Breast epithelium (tissue), 4 donors: ENCODE measurements at regions not wholly inside any gene's neighbourhood (a gene's known extent, or its start where the extent isn't known, plus 50 kb on each side); places are given as distances from the start of the nearest gene placed in this dataset.
A peak's percentile ranks its signal among the peaks of the same experiment; 100 is the strongest.
"Not testable (repeated sequence)": the region's sequence is repeated elsewhere in the genome, so short reads cannot be mapped to it uniquely, and the experiment has no call there.

ENCODE experiments used
- DNase-seq, 2 donors: peaks; one replicate each; pipeline ENCODE4 v3.0.0-alpha.2; 2019; ENCODE audit warnings: low spot score in 2 of 2
- H3K27ac ChIP-seq, 2 donors: fragments of 200-600 bp; sonication (generic) in 1 of 2; one replicate each; pipeline ENCODE4 v1.5.1; 2016 to 2019; ENCODE audit warnings: mild to moderate bottlenecking in 1 of 2
- H3K27me3 ChIP-seq, 2 donors: fragments of 200-600 bp; sonication (generic) in 1 of 2; one replicate each; pipeline versions ENCODE4 v1.5.1 to v1.6.0; 2017 to 2019; ENCODE audit warnings: control low read depth in 1 of 2, mild to moderate bottlenecking in 1 of 2
- H3K36me3 ChIP-seq: fragments of 200-600 bp; one replicate; pipeline ENCODE4 v1.5.1; 2019
- H3K4me1 ChIP-seq, 2 donors: fragments of 200-600 bp; sonication (generic); one replicate each; pipeline ENCODE4 v1.5.1; 2016 to 2019; ENCODE audit warnings: control low read depth in 1 of 2
- H3K4me3 ChIP-seq, 3 donors: fragments of 200-600 bp; sonication (generic); 1 replicate in 2 of 3; 2 replicates in 1 of 3; pipeline ENCODE4 v1.5.1; 2016 to 2019; ENCODE audit warnings: mild to moderate bottlenecking in 3 of 3, moderate library complexity in 2 of 3
- H3K9me3 ChIP-seq, 2 donors: fragments of 200-600 bp; sonication (generic) in 1 of 2; one replicate each; pipeline ENCODE4 v1.5.1; 2016 to 2019; ENCODE audit warnings: control low read depth in 1 of 2
- CTCF ChIP-seq, 3 donors: fragments of 450-650 bp; IDR thresholded peaks; one replicate each; pipeline ENCODE4 v1.5.1; 2016 to 2017; ENCODE audit warnings: antibody characterized with exemption in 3 of 3, mild to moderate bottlenecking in 3 of 3, moderate library complexity in 3 of 3
- POLR2A ChIP-seq: fragments of 450-650 bp; IDR thresholded peaks from one replicate; pipeline ENCODE4 v1.6.1; 2016; ENCODE audit warnings: antibody characterized with exemption, mild to moderate bottlenecking, moderate library complexity
- POLR2AphosphoS5 ChIP-seq, 3 donors: sonication (generic); formaldehyde crosslinking; IDR thresholded peaks; one replicate each; pipeline ENCODE4 v1.6.1; 2017; ENCODE audit warnings: antibody characterized with exemption in 3 of 3
- intact Hi-C: fragments of 100-400 bp; cut with DNase I; formaldehyde crosslinking; loops from one replicate; pipeline ENCODE4 v1.15.1; 2023; ENCODE audit warnings: low total_unique reads

DNA sequence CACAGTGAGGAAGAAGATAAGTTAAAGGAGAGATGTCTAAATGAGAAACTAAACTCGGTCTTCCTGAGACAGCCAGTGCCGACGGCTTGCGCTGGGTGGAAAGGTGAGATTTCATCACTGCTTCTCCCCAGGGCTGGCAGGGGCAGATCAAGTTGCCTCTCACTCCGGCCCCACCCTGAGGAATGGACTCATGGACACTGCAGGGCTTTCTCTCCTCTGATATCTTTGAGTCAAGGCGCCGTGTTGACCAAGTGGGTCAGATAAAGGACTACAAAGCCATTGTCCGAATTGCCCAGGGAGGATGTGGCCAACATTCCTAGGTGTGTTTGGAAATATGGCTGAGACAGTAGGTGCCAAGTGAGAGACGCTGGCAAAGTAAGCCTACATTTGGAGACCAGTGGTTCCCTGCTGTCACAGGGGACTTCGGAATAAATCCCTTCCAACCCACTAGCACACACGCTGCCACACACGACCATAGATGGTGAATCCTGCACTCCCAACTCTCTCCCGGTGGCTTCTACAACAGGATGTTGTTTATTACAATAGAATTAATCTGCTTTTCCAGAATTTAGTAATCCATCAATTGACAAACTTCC is 156.5 kb upstream of the TSC22D1 start:
- TF ChIP-seq CTCF (IDR thresholded peaks at IDR 0.05) (no peak), POLR2A (no peak), POLR2AphosphoS5 (IDR thresholded peaks at IDR 0.05) (no peak)
- intact Hi-C loops: no loop called here

GRCh38 chr13:44730851-44731250 is 154.7 kb upstream of the TSC22D1 start:
- H3K27ac ChIP-seq: no peak overlapping the region
- H3K4me3 ChIP-seq: no peak overlapping the region
- TF ChIP-seq POLR2A: no peak
- TF ChIP-seq CTCF (IDR thresholded peaks at IDR 0.05): no peak
- TF ChIP-seq POLR2AphosphoS5 (IDR thresholded peaks at IDR 0.05): no peak
- no peaks in the 10 kb centered on the region for H3K27me3 ChIP-seq
- H3K36me3 ChIP-seq: no peaks in the 10 kb centered on the region
- no peak for DNase-seq
- peaks cover 0 to 7% of the 10 kb centered on the region in 2 donors for H3K4me1 ChIP-seq
- H3K9me3 ChIP-seq: no peaks in the 10 kb centered on the region
- intact Hi-C loops: no loop called here

More for the DNA sequence above, 156.5 kb upstream of the TSC22D1 start:
- no peaks in the 10 kb centered on the region for H3K9me3 ChIP-seq
- no peak overlapping the region for H3K27ac ChIP-seq
- peaks cover 0 to 7% of the 10 kb centered on the region in 2 donors for H3K4me1 ChIP-seq
- H3K4me3 ChIP-seq: peak overlapping the region in 1 of 3 donors; percentile 11
- H3K36me3 ChIP-seq: no peaks in the 10 kb centered on the region
- DNase-seq: no peak
- no peaks in the 10 kb centered on the region for H3K27me3 ChIP-seq

DNA sequence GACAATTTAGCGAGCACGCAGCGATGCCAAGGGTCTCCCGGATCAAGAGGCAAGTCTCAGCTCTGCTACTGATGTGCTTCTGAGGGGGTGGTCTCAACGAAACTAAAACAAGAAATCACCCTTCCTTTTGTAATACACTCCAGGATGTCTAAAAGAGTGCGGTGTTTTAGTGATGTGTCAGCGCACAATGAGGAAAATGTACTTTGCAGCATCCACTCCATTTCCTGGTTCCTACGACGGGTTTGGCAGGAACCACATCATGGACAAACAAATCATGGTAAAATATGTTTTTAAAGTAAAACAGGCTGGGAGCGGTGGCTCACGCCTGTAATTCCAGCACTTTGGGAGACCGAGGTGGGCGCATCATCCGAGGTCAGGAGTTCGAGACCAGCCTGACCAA is 154.0 kb upstream of the TSC22D1 start:
- TF ChIP-seq CTCF (IDR thresholded peaks at IDR 0.05): no peak
- TF ChIP-seq POLR2A: no peak
- TF ChIP-seq POLR2AphosphoS5 (IDR thresholded peaks at IDR 0.05): no peak
- intact Hi-C loops: no loop called here
- no peak overlapping the region for H3K4me3 ChIP-seq
- H3K4me1 ChIP-seq: peaks cover 0 to 7% of the 10 kb centered on the region in 2 donors
- no peaks in the 10 kb centered on the region for H3K36me3 ChIP-seq
- H3K9me3 ChIP-seq: no peaks in the 10 kb centered on the region
- H3K27ac ChIP-seq: no peak overlapping the region
- H3K27me3 ChIP-seq: no peaks in the 10 kb centered on the region
- DNase-seq: no peak

DNA sequence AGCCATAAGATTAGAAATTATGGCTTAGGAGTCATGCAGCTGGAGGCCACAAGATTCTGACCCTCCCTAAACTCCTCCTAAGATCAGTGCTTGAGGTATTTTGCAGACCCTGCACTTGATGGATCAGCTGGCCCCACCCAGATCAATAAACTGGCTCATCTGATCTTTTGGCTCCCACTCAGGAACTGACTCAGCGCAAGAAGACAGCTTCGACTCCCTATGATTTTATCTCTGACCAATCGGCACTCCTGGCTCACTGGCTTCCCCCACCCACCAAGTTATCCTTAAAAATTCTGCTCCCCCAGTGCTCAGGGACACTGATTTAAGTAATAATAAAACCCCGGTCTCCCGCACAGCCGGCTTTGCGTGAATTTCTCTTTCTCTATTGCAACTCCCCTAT is 151.5 kb upstream of the TSC22D1 start:
- H3K36me3 ChIP-seq, H3K9me3 ChIP-seq, H3K4me3 ChIP-seq, H3K27ac ChIP-seq, intact Hi-C loops, H3K27me3 ChIP-seq, H3K4me1 ChIP-seq, DNase-seq: not testable (repeated sequence)

DNA sequence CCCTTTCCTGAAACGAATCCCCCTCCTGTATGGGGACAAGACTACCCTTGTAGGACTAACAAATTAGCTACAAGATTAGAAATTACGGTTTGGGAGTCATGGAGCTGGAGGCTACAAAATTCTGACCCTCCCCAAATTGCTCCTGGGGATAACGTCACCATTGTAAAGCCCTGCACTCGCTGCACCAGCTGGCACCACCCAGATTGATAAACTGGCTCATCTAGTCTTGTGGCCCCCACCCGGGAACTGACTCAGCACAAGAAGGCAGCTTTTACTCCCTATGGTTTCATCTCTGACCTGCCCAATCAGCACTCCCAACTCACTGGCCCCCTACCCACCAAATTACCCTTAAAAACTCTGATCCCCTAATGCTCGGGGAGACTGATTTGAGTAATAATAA is 150.6 kb upstream of the TSC22D1 start:
- no peak for DNase-seq
- intact Hi-C loops: no loop called here
- Histone ChIP-seq H3K9me3 (no peaks in the 10 kb centered on the region), H3K4me3 (no peak overlapping the region), H3K27ac (no peak overlapping the region), H3K4me1 (no peaks in the 10 kb centered on the region), H3K27me3 (no peaks in the 10 kb centered on the region), H3K36me3 (no peaks in the 10 kb centered on the region)
- TF ChIP-seq CTCF (IDR thresholded peaks at IDR 0.05): no peak

- DNase-seq: no peak
- no peak overlapping the region for H3K4me3 ChIP-seq
- H3K9me3 ChIP-seq: no peaks in the 10 kb centered on the region
- TF ChIP-seq POLR2A (no peak), CTCF (IDR thresholded peaks at IDR 0.05) (no peak), POLR2AphosphoS5 (IDR thresholded peaks at IDR 0.05) (no peak)
- no peaks in the 10 kb centered on the region for H3K4me1 ChIP-seq
- intact Hi-C loops: no loop called here
- H3K36me3 ChIP-seq: no peaks in the 10 kb centered on the region
- no peaks in the 10 kb centered on the region for H3K27me3 ChIP-seq
- H3K27ac ChIP-seq: no peak overlapping the region
Measured at GRCh38 chr13:44726214-44726613, 150.1 kb upstream of the TSC22D1 start.
